ENCODE measurements at regions not wholly inside any gene's neighbourhood (a gene's known extent, or its start where the extent isn't known, plus 50 kb on each side); places are given as distances from the start of the nearest gene placed in this dataset.
"Not testable (repeated sequence)": the region's sequence is repeated elsewhere in the genome, so short reads cannot be mapped to it uniquely, and the experiment has no call there.

DNA sequence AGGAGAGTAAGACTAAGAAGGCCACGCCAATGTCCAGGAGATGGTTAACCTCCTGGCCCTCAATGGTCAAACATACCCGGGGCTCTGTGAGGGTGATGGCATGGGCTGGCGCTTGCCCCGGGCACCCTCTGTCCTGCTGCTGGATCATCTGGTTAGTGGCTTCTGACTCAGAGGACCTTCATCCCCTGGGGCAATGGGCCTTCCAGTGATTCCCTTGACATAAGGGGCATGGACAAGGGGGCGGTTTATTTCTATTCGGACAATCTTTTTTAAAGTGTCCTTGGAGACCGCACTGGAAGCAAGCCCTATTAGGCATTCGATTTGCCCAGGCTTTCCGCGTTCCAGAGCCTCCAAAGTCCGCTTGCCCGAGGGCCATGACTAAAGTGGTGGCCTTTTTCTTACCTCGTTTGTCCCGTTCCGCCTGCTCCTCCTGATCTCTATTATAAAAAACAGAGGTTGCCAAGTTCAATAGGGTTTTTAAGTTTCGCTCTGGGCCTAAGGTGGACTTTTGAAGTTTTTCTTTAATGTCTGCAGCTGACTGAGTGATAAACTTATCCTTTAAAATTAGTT is 93.4 kb upstream of the RHOBTB1 start:
- TF ChIP-seq, protein P1, sequence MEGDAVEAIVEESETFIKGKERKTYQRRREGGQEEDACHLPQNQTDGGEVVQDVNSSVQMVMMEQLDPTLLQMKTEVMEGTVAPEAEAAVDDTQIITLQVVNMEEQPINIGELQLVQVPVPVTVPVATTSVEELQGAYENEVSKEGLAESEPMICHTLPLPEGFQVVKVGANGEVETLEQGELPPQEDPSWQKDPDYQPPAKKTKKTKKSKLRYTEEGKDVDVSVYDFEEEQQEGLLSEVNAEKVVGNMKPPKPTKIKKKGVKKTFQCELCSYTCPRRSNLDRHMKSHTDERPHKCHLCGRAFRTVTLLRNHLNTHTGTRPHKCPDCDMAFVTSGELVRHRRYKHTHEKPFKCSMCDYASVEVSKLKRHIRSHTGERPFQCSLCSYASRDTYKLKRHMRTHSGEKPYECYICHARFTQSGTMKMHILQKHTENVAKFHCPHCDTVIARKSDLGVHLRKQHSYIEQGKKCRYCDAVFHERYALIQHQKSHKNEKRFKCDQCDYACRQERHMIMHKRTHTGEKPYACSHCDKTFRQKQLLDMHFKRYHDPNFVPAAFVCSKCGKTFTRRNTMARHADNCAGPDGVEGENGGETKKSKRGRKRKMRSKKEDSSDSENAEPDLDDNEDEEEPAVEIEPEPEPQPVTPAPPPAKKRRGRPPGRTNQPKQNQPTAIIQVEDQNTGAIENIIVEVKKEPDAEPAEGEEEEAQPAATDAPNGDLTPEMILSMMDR (IDR thresholded peaks at IDR 0.05), result not testable (repeated sequence)
- not testable (repeated sequence) for TF ChIP-seq POLR2A (IDR thresholded peaks at IDR 0.05)

Data from suprapubic skin (tissue), 3 donors.